CD4-positive, alpha-beta T cell treated with Interleukin-1 beta for 1 hour (primary cell): ENCODE measurements at regions not wholly inside any gene's neighbourhood (a gene's known extent, or its start where the extent isn't known, plus 50 kb on each side); places are given as distances from the start of the nearest gene placed in this dataset.
"Not testable (repeated sequence)": the region's sequence is repeated elsewhere in the genome, so short reads cannot be mapped to it uniquely, and the experiment has no call there.

Source experiments
- DNase-seq, 2 donors: peaks; one replicate each; pipeline ENCODE4 v3.0.0-alpha.2; 2020 to 2022

DNA sequence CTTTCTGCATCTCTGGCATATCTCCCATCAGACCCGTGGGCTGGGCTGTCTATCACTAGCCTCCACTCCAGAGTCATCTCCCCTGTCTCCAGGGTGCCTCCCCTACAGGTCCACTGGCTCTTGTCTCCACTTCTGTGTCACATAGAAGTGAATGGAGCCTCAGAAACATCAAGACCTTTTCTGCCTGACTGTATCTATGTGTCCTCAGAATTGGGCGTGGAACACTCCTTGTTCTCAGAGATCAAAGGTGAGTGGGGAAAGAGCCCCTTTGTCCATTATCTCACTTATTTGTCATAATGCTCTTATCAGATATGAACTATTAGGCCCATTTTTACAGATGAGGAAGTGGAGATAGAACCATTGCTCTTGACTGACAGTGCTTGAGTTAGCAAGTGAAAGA, 211.0 kb downstream of the CYRIA start:
- no peak for DNase-seq

DNA sequence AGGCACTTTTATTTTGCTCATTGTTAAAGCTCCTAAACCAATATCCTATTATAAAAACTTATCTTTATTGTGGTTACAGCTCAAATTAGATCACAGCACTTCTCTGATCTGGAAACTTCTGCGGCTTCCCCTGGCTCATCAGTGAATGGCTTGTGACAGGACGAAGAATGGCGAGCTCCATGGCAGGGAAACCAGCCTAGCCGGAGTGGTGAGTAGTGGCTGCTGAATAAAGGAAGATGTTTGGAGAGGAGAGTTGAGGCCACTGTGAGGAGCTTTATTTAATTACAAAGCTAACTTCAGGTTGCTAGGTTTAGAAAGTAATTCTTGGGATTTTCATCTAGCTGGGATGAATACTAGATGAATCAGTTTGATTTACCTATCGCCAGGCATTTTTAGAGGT, 213.5 kb downstream of the CYRIA start:
- DNase-seq, result no peak

DNA sequence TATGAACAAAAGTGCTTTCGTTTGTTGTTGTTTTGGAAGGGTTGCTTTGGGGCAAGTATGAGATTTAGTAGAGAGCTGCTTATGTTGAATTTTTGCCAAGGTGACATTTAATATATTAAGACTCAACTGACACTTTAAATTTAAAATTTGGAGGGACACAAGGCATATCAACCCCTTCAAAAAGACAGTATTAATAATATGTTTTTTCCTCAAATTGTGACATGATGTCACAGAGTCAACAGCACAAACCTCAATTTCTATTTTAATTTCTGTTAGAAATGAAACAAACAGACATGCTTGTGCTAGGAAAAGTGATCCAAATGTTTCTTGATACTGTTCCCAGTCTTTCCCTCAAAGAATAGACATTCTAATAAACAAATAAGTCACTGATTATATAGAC, 218.9 kb downstream of the CYRIA start:
- no peak for DNase-seq

DNA sequence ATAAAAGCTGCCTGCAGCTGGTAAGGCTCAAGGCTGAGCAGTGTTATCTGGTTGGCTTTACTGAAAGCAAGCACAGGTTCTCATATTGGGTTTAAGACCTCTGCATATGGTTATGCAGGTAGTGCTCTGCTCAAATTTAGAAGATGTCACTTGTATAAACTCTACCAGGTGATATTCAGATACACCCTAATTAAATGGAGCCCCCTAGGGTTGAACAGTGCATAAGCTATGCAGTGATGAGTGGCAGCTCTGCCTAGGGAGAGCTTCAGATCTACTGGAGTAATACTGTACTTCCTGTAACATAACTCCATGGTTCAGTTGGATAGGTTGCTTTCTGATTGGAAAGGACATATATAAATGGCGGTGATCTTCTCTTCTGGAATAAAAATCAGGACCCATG, 222.7 kb downstream of the CYRIA start:
- DNase-seq, result no peak

DNA sequence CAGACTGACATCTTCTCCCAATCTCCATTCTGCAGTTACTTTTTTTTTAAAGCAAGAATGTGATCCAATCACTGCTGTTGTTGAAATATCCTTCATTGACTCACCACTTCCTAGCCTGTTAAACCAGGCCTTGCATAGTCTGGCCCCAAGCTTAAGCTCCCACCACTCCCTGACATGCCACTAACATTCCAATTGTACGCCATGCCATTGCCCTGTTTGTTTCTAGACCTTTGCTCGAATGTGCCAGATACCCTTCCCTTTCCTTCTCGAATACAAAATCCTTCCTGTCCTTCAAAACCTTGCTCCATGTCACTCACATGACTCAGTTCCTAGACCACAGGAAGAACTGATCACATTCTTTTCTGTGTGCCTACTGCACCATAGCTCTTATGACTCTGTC, 224.2 kb downstream of the CYRIA start:
- DNase-seq, result no peak

DNA sequence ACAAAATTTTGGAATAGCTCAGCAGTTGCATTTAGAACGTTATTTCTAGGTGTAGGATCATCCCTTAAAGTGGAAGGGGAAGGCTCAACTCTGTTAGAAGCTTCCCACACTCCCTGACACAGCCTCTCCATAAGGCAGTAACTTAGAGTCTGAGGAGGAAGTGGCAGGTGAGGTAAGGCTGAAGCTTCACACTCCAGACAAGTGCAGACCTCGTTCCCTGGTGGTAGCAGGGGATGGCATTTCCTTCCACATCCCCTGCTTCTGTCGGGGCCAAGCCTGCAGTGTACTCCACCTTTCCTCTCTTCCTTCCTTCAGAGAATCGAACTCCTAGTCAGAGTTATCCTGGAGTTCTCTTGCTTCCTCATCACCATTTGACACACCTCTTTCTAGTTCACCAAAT, 224.7 kb downstream of the CYRIA start:
- no peak for DNase-seq

DNA sequence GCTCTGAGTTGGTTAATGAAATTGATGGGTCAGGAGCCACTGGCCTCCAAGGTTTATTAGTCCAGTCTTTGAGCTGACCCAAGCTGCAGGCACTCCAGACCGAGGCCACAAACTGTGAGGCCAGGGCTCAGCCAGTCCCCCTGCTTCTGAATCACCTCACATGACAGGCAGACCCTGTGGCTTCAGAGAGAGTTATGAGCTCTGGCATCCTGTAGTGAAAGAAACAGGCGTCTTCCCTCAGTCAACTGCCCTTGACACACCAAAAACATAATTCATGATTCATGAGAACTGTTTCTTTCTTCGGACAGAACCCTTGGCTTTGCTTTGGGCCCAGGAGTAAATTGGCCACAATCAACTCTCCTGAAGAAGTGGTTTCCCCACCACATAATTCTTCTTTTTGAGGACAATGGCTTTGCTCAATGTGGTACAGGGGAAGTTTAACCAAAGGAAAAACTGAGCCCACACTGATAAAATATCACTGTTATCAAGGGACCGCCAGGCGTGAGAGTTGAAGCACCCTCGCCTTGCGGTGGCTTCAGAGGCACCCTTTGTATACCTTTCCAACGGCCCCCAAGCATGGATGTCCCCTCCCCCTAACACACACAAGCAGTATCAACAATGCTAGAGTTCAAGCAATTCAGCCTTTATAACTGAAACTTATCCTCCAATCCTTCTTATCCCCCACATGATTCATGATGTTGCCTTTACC, 226.9 kb downstream of the CYRIA start:
- DNase-seq, result no peak

DNA sequence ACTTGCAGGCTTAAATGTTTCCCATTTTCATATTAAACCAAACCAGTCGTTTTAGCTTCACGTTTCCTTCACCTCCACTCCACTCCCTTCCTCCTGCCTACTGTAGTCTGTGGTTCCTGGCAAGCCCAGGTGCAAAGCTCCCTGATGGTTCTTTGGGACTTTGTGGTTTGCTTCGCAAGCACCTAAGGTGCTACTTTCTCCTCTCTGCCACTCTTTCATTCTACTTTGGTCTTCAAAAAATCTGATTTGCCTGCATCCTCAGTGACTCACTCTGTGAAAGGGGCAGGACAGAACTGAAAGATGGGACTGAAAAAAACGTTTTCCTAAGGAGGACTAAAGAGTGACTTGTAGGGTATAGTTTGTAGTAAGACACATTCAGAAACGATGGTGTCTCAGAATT, 228.4 kb downstream of the CYRIA start:
- no peak for DNase-seq

DNA sequence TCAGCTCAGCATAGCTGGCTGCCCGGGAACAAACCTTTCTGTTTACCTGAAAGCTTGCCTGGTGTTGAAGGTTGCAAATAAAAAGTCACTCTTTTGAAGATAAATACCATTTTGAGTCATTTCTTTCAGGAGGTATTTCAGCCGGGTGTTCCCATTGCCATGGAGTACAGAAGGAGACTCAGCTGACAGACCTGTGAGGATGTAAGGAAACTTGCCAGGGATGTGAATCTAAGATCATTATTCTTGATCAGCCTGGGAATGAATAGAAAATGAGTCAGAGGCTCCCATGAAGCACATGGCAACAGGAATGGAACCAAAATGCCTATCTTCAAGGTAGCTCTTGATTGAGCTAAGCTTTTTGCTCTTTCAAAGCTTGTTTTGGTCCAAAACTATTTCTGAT, 231.2 kb downstream of the CYRIA start:
- no peak for DNase-seq

DNA sequence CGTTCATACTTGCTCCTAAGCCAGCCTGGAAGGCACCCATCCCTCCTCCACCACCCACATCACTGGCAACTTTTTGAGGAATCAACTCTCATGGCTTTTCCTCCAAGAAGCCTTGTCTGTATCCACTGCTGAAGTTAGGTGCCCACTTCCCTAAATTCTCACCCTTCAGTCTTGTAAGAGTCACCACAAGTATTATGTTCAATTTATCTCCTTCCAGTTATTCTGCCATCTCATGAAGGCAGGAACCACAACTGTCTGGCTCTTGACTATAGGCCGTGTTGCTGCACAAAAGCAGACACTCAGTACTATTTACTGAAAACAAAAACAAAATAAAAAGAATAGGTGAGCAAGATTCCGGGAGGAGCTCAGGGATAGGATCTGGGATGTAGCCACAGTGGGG, 234.8 kb downstream of the CYRIA start:
- DNase-seq, result no peak

DNA sequence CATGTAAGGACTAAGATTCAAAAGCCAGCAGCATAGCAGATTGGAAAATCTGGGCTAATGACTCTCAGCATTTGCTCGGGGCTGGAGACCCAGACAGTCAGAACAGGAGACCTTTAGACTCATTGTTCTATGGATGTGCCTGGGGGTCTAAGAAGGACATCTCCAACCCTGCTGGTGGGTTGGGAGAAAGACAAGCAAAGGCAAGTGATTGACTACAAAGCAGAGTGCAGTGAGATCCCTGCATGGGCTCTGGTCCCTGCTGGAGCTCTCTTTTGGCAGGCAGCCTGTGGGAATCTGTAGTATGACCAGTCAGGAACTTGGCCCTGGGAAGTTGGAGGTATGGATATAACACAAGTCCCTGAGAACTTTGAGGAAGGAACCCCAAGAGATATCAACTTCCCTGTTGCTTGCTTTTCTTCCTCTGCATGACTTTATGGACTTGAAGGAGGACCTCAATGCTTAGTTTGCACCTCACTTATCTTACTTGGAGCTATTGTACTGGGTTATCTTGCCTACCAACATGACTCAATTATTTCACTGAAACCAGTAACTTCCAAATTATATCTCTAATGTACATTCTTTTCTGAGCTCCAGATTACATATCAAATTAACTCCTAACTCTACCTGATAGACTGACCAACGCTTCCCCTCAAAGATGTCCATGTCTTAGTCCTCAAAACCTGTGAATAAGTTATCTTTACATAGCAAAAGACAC, 236.0 kb downstream of the CYRIA start:
- no peak for DNase-seq

DNA sequence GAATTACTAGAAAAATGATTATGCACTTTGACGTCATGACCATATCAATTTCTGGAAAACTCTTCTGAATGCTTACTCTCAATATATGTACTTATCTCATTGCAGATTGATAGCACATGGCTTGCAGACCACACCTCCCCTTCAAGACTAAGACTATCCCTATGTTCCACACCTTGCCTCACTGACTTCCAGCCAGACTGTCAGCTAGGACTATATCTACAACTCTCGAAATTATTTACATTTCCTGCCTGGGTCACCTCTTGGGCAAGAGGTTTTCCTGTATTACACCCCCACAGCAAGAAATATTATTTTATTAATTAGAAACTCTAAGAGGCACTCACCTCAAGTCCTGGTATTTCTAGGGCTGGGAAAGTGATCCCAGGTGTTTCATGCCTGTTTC, 236.6 kb downstream of the CYRIA start:
- no peak for DNase-seq

DNA sequence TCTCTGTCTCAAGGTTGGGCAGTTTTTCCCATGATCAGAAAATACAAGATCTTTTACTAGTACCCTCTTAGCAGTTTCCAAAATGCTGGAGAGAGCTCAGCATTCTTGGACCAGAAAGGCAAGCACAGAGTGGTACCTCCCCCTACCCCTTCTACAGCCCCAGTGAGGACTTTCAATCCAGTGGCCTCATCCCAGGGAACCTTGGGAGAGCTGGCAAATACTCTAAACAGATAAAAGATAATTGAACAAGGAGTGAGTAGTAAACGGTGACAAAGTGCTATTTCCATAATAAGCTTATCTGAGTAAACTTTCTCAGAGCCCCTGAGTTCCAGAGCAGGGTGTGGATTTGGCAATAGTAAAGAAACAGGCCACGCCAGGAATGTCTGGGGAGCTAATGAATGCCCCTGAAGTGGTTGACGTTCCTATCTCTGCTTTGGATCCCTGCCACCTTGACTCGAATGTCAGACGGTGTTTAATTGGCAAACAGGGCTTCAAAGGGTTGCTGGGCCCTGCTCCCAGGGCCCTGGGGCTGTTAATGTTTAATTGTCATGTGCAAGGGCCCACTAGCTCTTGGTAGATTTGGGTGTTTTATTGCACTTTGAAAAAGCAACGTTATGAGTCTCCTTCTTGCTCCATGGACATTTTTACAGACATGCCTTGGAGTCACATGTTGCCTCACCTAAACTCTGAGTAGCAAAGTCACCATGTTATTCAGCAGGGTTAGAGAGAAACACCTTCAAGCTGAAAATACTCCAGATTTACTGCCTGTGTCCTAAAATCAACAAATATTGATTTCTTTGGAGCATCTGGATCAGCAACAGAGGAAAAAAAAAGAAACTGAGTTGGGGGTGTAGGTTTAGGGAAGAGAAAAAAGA, 239.9 kb downstream of the CYRIA start:
- DNase-seq, result no peak

DNA sequence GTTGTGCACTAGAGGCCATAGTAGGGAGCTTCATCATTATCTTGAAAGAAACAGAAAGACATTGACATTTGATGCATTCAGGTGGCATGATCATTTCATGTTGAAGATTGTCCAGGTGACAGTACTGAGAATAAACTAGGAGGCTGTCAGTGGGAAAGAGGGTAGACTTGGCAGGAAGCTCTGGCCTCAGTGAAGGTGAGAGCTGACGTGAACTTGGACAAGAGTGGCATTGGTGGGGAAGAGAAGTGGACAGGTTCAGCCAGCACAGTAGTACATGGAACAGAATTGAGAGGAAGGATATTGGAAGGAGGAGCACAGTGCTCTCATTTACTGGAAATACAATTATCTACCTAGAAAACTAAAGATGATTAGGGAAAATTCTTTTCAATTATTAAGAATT, 245.2 kb downstream of the CYRIA start:
- no peak for DNase-seq

DNA sequence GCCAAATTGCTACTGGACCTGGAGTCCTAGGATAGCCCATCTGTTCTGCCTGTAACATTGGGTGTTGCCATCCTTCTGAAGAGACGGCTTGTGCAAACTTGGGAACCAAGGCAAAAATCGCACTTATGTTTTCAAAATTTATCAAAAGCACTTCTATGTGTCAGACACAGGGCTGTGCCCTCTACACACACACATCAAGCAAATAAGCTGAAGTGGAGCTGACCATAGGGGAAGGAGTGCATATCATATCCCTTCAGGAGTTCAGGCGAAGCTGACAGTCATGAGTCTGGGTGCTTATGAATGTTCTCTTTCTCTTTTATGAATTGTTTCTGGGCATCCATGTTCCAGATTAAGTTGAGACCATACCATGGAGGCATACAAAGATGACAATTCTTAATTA, 247.9 kb downstream of the CYRIA start:
- no peak for DNase-seq

DNA sequence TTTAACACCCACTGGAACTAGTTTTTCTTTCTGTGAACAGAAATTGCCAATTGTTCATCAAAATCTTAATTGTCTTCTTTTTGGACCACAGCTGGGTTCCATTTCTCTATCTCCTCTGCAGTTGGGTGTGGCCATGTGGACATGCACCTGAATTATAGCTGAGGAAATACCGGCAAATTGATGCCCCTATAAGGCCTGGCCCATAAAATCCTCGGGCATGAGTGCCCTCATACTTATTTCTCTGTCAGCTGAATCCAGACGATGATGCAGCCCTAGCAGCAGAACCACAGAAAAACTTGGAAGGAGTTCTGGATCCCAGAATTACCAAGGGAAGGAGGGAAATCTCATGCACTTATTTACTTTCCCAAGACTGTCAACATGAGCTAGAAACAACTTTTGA, 249.0 kb downstream of the CYRIA start:
- DNase-seq, result no peak

DNA sequence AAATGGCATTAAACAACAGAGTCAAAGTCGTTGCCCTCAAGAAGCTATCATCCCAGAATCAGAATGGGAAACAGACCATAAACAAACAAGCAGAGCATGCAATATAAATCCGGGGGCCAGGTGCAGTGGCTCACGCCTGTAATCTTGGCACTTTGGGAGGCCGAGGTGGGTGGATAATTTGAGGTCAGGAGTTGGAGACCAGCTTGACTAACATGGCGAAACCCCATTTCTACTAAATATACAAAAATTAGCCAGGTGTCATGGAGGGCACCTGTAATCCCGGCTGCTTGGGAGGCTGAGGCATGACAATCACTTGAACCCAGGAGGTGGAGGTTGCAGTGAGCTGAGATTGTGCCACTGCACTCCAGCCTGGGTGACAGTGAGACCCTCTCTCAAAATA, 249.8 kb downstream of the CYRIA start:
- DNase-seq, result not testable (repeated sequence)

DNA sequence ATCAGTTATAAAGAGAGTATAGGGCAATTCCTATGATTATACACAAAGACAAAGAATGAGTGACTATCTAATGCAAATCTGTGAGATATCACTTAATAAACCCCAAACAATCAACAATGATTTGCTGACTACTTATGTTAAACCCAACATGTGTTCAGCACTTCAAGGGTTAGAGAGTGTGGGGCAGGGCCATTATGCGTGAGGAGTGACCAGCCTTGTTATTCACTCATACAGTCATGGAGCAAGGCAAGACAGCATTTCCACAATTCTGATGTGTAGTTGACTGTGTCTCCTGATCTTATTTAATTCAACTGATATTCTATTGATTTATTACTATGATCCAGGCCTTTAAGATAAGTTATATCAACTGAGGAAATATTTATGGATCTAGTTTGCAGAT, 251.7 kb downstream of the CYRIA start:
- DNase-seq, result no peak

DNA sequence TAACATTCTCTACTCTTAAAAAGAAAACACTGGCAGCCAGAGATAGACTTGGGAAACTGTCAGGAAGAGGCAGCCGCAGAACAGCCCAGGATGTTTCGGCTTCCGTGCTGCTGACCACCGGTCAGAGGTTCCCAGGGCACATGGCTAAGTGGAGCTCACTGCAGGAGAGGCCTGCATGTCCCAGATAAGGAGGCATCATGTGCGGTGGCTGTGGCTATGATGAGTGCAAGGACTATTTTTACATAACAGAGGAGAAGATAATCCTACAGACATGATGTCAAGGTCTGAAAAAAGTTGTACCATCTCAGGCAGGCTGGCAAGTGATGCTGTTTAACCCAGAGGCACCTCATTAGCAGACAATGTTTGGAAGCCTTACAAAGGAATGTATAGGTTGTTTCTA, 252.3 kb downstream of the CYRIA start:
- DNase-seq, result no peak

DNA sequence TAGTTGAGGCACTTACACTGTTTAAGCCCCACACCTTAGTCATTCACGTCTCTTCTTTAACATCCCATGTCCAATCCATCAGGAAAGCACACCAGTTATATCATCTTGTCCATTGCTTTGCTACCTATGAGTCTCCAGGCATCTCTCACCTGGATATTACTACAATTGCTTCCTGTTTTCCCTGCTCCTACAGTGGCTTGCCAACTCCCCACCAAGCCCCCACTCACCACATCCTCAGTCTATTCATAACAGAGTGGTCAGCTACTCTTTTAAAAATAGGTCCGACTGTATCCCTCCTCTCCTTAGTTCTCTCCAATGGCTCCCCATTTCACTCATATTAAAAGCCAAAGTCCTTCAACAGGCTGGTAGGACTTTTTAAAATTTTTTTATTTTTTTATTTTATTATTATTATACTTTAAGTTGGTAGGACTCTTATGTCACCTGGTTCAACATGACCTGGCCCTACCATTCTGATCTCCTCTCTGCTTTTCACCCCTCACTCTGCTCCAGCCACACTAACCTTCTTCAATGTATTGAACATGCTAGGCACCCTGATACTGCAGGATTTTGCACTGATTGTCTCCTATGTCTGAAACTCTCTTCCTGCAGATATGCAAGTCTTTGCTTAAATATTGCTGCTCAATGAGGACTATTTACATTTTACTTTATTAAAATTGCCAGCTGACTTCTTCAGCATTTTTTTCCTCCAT, 253.2 kb downstream of the CYRIA start:
- no peak for DNase-seq

DNA sequence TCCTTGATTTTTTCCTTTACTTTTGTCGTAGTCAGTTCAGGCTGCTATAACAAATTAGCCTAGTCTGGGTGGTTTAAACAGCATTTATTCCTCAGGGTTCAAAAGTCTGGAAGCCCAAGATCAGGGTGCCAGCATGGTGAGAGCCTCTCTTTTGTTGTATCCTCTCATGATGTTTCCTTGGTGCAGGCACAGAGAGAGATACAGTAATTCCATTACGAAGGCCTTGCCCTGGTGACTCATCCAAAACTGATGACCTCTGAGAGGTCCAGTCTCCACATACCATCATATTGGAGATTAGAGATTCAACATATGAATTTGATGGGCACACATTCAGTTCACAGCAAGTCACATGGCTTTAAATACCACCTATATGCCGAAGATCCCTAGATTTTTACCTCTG, 253.8 kb downstream of the CYRIA start:
- DNase-seq, result no peak

DNA sequence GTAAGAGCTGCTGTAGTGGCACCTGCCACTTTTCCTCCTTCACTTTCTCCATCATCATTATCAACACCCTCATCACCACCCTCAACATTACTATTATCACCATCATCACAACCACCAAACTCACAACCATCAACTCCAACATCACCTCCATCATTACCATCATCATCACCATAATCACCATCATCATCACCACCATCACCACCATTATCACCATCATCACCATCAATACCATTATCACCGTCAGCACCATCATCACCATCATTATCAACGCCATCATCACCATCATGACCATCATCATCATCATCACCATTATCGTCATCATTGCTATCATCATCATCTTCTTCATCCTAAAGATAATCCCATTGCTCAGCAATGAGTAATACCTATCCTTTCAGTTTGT, 255.8 kb downstream of the CYRIA start:
- no peak for DNase-seq

DNA sequence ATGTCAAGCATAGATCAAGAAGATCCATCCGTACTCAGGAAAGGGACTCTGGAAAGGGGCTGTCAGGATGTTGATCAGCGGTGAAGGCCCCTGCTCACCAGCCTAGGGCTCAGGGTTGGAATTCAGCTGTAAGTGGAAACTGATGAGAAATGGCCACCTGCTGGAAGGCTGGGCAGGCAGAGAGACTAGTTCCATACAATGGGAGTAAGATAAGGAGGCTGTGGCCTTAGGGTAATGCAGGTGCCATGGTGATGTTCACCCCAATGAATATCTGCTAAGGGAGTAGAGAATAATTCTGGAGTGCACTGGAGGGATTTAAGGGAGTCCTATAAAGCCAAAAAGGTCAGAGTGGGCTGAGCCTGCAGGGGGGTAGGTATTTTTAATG, 256.6 kb downstream of the CYRIA start:
- no peak for DNase-seq
